HG03520 (cell line): ENCODE measurements at regions not wholly inside any gene's neighbourhood (a gene's known extent, or its start where the extent isn't known, plus 50 kb on each side); places are given as distances from the start of the nearest gene placed in this dataset.

Source experiments
- ATAC-seq: cut with Tn5 transposase; IDR thresholded peaks from one replicate; pipeline ENCODE4 v1.9.1; 2021; ENCODE audit warnings: mild to moderate bottlenecking, moderate library complexity; ENCODE audit not compliant: unreplicated experiment

GRCh38 chr21:38944903-38945302, 139.2 kb downstream of the ETS2 start:
- ATAC-seq, result no peak

GRCh38 chr21:38944402-38944801, 138.7 kb downstream of the ETS2 start:
- ATAC-seq, result no peak

- ATAC-seq, result no peak
These were observed 137.1 kb downstream of the ETS2 start for GRCh38 chr21:38942748-38943211.

DNA sequence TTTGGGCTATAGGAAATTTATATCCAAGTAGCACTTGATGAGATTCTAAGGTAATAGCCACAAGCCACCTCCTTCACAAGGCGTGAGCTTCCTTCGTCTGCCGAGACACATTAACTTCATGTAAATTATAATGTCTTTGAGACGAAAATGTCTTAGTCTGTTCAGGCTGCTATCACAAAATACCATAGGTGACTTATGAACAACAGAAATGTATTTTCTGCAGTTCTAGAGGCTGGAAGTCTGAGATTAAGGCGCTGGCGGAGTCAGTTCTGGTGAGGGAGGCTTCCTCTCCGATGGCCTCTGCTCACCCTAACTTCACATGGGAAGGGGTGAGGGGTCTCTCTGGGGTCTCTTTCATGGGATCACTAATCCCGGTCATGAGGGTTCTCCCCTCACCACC, 133.0 kb downstream of the ETS2 start:
- no peak for ATAC-seq

GRCh38 chr21:38938343-38938742, 132.6 kb downstream of the ETS2 start:
- no peak for ATAC-seq

- ATAC-seq, result no peak
These were observed 132.1 kb downstream of the ETS2 start for GRCh38 chr21:38937844-38938243.

DNA sequence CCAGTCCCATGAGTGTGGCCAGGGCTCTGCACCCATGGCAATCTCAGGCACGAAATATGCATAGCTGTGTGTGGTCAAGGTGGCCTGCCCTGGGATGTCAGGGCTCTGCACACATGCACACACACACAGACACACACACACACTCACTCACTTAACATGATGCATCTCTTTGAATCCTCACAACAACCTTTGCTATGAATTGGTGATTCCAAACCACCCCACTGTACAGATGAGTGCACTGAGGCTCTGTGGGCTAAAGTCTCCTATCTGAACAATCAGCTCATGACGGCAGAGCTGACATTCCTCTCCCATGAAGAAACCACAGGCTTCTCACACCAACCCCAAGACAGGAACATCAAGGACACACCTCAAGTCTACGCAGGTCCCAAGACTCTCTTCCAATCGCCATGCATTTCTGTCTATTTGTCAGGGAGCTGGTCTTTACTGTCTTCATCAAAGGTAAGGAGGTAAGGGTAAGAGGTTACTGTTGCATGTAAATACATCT, 131.6 kb downstream of the ETS2 start:
- ATAC-seq, result no peak

DNA sequence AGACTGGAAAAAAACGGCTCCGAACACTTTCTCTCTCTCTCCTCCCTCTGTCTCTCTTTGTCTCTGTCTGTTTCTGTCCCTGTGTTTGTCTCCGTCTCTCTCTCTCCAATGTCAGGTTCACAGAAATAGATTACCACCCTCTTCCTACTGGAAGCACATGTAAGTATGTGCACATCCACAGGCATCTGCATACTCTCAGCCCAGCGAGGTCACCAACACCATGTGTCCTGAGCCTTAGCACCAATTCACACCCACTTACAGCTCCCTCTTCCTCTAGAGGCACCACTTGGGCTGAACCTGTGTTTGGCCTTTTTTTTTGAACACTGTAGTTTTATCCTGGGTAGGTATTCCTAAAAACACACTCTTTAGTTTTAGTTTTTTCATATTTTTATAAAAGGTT, 130.5 kb downstream of the ETS2 start:
- ATAC-seq, result no peak

DNA sequence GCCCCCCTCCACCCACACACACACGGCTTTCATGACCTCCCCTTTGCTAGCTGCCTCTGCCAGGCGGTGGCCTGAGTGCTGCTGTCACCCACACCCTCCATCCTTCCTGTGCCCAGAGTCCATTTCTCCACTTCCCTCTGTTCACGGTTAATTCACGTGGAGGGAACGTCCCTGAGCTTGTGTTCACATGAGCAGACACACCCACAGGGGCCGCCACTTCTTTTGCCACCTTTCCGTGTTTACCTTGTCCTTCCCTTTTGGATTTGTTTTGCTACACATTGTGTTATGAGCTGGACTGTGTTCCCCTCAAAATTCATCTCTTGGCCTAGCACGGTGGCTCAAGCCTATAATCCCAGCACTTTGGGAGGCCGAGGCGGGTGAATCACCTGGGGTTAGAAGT, 128.0 kb downstream of the ETS2 start:
- no peak for ATAC-seq

GRCh38 chr21:38931291-38931690, 125.6 kb downstream of the ETS2 start:
- no peak for ATAC-seq

- ATAC-seq, result no peak
These were observed 125.1 kb downstream of the ETS2 start for GRCh38 chr21:38930853-38931252.

- no peak for ATAC-seq
These were observed 124.3 kb downstream of the ETS2 start for GRCh38 chr21:38930066-38930465.

GRCh38 chr21:38929652-38930051, 123.9 kb downstream of the ETS2 start:
- ATAC-seq, result no peak

DNA sequence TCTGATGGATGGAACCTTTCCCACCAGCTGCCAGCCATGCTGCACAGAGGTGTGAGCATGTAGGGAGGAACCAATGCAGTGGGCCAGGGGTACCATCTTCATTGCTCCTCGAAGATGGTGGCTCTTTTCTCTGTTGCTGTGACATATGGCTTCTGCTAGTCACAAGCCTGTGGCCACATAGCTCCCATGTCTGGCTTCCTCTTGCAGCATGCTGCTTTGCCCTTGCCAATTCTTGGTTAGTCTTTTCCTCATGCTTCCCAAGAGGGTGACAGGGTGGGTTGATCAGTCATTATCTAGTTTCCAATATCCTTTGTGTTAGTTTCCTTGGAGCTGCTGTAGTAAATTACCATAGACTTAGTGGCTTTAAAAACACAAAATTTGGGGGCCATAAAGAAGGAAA, 123.4 kb downstream of the ETS2 start:
- no peak for ATAC-seq

GRCh38 chr21:38927776-38928175, 122.0 kb downstream of the ETS2 start:
- no peak for ATAC-seq

DNA sequence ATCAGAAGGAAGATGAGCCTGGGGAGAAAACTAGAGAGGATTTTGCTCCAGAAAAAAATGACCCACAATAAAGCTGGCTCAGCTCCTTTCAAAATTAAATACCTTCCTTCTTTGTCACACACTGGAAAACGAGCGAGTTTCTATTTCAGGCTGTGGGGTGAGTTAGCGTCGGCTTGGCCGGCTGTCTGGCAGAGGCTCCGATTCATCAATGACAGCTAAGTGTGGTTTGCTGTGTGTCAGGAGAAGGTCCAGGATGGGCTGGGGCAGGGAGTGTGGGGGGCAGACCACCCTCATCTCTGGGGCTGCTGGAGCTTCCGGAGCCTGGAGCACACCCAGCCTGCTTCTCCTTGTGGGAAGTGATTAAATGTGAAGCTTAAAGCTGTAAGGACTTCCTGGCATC, 120.2 kb downstream of the ETS2 start:
- no peak for ATAC-seq

DNA sequence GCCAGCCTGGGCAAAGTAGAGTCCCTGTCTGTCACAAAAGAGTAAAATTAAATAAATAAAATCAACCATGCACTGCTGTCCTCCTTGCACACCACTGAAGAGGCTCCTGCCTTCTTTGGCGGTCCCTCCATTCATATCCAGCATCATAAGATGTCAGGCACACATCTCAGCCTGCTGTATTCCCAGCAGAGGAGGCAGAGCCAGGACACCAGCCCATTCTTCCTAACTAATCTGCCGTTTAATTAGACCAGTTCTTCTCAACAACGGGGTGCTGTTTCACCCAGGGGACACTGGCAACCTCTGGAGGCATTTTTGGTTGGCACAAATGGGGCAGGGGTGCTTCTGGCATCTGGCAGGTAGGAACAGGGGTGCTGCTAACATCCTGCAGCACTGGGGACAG, 119.7 kb downstream of the ETS2 start:
- no peak for ATAC-seq

DNA sequence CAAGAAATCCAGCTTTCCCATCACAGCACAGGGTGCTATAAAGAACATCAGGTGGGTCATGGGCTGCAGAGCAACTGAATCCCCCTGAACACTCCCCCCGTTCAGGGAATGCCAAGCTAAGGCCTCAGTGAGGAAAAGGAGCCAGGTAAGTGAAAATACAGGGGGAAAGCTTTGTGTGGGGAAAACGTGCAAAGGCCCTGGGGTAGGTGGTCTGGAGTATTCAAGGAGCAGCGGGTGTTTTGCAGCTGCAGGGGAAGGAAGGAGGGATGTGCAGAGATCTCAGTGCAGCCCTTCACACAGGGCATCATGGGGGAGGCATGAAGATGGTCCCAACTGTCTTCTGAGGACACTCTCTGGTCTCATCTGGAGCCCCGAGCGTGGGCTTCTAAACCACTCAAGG, 119.2 kb downstream of the ETS2 start:
- ATAC-seq, result no peak

- ATAC-seq, result no peak
These were observed 117.7 kb downstream of the ETS2 start for GRCh38 chr21:38923429-38923828.

DNA sequence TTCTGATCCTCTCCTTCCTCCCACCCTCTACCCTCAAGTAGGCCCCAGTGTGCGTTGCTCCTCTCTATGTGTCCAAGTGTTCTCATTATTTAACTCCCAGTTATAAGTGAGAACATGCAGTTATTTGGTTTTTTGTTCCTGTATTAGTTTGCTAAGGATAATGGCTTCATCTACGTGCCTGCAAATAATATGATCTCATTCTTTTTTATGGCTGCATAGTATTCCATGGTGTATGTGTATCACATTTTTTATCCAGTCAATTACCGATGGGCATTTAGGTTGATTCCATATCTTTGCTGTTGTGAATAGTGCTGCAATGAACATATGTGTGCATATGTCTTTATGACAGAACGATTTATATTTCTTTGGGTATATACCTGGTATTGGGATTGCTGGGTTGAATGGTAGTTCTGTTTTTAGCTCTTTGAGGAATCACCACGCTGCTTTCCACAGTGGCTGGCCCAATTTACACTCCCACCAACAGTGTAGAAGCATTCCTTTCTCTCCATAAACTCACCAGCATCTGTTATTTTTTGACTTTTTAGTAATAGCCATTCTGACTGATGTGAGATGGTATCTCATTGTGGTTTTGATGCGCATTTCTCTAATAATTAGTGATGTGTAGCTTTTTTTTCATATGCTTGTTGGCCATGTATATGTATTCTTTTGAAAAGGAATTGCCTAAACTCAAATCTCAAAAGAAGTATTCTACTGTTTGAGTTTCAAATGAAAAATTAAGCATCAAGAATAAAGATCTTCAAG, 116.9 kb downstream of the ETS2 start:
- no peak for ATAC-seq

GRCh38 chr21:38921511-38922251, 116.0 kb downstream of the ETS2 start:
- ATAC-seq, result no peak
